HG03066 (cell line): ENCODE measurements at regions not wholly inside any gene's neighbourhood (a gene's known extent, or its start where the extent isn't known, plus 50 kb on each side); places are given as distances from the start of the nearest gene placed in this dataset.
"Not testable (repeated sequence)": the region's sequence is repeated elsewhere in the genome, so short reads cannot be mapped to it uniquely, and the experiment has no call there.

Experiments used
- ATAC-seq: cut with Tn5 transposase; IDR thresholded peaks from one replicate; pipeline ENCODE4 v1.9.1; 2021; ENCODE audit warnings: low read depth; ENCODE audit not compliant: unreplicated experiment

DNA sequence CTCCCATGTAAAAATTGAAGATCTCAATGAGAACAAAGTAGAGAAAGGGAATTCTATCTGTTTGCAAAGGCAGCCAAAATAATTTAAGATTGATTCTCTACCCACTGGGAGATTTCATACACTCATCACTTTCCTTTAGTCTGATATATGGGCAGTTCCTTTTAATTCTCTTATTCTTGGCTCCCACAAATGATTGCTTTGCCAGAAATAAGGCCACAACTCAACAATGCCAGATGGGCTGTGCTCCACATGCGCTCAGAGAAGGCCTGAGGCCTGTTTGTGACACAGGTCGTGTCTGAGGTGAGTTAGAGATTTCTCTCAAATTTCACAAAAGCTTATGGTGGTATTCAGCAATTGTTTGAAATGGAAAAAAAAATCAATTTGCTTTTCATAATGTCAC is 501.9 kb upstream of the SEMA3D start:
- ATAC-seq = no peak

DNA sequence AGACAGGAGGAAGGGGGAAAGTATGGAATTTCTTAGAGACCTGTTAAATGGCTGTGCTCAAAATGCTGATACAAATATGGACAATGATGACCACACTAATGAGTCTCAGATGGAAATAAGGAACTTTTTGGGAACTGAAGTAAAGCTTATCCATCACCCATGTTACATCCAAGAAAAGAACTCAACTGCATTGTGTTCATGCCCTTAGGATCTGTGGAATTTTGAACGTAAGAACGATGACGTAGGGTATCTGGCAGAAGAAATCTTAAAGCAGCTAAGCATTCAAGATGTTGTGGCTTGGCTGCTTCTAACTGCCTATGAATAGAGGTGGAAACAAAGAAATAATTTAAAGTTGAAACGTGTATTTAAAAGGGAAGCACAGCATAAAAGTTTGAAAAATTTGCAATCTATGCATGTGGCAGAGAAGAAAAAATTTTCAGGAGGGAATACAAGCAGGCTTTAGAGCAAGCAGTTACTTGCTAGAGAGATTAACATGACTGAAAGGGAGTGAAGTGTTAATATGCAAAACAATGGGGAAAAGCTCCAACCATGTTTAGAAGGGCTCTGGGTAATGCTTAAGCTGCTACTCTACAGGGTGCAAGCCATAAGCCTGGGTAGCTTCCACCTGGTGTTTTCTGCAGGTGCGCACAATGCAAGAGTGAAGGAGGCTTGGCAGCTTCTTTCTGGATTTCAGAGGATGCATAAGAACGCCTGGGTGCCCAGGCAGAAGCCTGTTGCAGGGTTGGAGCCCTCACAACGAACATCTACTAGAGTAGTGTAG is 499.7 kb upstream of the SEMA3D start:
- ATAC-seq = no peak

DNA sequence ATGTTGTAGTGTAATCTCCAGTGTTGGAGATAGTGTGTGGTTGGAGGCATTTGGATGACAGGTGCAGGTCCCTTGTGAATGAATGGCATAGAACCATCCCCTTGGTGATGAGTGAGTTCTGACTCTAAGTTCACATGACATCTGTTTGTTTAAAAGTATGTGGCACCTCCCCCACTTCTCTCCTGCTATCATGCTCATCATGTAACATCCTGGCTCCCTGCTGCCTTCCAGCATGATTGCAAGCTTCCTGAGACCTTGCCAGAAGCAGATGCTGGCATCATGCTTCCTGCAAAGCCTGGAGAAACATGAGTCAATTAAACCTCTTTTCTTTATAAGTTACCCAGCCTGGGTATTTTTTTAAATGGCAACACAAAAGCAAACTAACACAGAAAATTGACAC is 499.0 kb upstream of the SEMA3D start:
- ATAC-seq = no peak

DNA sequence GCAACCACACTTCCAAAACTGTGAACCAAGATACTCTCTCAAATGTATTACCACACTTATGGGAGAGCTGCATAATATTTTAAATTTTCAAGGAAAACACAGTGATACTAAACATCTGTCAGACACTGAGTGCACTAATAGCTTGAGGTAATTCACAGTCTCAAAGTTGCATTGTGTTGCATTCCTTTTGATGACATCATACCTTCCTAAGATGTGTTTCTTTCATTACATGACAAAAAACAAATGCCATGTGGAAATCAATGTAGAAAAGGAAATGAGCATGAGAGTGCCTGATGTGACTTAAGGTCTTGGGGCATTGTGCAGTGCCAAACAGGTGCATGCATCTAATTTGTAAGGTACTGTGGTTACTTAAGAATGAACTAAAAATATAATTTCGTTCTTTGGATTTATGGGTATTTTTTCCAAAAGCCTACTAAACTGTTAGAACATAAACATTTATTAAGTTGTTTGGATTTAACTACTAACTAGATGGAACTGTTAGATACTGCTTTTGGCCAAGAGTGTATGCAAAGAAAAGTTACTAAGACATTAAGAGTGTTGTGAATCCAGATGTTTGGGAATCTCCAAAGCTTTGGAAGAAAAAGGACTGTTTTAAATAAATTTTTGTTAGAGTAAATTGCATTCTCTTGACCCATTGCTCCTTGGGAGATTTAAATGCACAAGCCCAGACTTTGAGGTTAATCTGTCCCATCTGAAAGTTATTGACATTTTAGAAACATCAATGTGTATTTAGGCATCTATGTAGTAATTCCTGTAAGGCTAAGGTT is 496.2 kb upstream of the SEMA3D start:
- ATAC-seq = no peak

DNA sequence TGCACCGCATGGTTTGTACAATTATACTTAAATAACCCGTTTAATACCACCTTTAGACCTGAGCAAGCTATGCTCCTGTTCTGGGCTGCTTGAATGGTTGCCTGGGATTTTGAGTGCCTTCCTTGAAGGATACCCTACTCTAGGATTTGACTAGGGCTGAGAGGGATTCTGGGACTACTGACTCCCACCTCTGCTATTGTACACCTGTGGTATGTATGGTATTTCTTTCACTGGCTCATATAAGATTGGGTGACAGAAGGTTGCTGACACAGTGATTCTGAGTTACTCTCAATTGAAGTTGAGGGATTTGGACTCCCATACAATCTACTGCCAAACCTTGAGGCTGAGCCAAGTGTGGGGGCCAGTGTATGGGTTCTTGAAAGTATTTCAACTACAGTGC is 494.4 kb upstream of the SEMA3D start:
- ATAC-seq = no peak

DNA sequence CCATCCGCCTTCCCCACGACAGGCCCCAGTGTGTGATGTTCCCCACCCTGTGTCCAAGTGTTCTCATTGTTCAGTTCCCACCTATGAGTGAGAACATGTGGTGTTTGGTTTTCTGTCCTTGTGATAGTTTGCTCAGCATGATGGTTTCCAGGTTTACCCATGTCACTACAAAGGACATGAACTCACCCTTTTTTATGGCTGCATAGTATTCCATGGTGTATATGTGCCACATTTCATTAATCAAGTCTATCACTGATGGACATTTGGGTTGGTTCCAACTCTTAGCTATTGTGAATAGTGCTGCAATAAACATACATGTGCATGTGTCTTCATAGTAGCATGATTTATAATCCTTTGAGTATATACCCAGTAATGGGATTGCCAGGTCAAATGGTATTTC is 488.2 kb upstream of the SEMA3D start:
- ATAC-seq = not testable (repeated sequence)

DNA sequence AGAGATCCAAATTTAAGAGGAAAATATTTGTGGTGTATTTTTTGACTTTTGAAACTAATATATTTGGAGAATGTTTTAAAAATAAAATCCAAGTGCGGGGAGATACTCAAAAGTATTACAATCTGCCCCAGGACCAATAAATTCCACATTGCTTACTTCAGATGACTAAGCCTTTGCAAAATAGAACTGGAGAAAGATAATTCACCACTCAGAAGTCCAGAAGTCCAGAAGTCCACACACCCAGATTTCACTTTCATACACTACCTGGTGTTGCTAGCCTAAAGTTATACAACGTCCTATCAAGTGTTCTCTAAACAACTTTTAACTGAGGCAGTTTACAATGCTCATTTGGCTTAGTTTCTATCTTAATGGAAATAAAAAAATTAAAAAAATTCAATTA is 487.0 kb upstream of the SEMA3D start:
- no peak for ATAC-seq

DNA sequence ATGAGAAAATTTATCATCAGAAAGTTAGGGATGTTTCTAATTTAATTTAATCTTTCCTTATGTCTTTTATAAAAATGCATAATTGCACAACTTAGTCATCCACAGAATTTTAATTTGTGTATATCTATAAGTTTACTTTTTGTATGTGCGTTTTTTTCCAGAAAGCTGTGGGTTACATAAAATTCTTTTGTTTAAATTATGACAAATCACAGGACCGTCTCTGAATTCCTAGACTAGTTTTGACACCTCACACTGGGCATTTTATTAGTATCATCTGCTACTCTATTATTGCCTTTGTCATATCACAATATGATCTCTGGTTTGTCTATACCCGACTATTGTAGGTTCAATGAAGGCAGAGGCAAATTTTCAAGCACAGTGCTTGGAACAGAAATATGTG is 482.4 kb upstream of the SEMA3D start:
- ATAC-seq = no peak

DNA sequence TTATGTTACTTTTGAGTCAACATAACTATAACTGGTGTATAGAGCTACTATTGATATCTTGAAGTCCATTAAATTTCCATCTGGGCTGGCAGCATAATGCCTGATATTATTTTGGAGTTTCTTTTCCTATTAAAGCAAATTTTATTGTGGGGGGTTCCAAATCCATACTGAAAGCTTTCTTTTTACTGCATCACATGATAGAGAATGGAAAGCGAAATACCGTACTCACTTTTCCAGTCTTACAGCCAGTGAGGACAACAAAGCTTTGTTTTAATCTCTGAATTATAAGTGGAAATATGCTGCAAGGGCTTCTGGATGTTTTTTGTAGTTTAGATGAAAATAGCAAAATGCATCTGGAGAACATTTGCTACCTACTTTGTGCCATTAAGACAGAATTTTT is 477.5 kb upstream of the SEMA3D start:
- no peak for ATAC-seq

DNA sequence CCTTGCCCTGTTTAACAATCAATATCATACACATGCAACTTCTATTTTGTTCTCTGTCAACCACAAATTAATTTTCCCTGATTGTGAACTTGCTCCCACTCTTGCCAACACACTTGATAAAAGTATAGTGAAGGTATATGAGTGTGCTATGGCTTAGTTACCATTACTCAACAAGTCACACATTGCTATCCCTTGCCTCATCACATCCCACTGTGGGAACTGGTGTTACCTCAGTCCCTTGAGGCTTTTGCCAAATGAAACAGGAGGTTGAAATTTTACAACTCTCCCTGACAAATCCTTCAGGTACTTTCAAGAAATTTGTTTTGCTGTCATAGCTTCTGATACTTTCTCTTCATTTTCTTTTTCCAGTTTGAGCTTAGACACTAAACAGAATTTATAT is 472.5 kb upstream of the SEMA3D start:
- no peak for ATAC-seq

DNA sequence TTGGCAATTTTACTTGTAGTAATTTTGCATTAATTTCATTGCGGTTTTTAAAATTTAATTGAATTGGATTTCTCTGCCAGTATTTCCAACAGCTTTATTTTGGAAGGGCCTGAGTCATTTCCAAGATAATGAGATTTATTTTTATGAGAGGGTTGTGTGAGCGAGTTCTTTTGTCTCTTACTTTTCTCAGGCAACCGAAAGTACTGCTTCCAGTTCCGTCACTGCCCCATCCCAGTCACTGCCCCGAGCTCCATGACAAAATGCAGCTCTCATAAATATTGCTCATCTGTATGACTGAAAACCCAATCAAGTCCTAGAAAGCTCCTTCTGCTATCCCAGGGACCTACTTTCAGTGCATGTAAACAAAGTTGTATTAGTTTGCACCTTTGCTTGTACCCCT is 468.4 kb upstream of the SEMA3D start:
- no peak for ATAC-seq

DNA sequence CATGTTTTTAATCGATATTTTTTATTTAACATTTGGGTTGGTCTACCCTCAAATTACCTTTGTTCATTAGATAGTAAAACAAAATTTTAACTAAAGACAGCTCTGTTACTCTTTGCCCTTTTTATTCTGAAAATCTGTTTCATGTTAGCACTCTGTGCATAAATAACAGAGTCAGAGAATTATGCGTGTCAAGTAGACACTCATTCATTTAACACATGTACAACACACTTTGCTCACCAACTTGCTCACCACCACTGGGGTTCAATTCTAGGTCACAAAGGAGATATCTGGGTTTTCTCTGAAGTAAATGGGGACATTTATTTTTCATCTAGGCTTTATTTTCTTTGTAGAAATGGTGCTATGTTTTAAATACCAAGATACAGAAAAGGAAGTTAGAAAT is 457.4 kb upstream of the SEMA3D start:
- no peak for ATAC-seq

DNA sequence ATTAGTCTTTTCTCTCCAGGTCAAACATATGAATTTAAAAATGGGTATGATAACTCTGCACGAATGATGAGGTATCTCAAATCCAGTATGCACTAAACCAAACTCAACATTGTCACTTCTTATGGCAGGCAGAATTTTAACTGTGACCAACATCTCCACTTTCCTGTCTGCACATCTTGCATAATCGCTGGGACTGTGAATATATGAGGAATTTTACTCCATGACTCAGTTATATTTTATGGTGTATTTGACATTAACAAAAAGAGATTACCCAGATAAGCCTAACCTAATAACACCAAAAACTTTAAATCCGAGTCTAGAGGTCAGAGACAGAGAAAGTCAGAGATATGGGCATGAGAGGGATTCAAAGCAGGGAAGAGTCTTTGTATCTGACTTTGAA is 454.5 kb upstream of the SEMA3D start:
- no peak for ATAC-seq

DNA sequence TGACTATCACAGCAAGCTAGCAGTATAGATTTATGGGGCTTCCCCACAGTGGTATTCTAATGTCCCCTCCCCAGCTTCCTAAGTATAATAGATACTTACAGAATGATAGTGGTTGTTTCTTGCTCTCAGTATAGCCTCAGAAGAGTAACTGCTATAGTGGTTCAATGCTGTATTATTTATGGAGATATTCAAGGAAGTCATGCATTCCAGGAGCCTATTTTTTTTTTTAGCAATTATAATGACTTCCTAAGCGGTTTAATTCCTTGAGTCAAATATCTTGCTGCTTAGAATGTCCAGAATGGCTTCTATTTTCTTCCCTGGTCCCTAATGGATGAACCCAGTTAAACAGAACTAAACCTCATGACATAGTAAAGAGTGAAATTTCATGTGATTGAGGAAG is 451.5 kb upstream of the SEMA3D start:
- ATAC-seq = no peak

DNA sequence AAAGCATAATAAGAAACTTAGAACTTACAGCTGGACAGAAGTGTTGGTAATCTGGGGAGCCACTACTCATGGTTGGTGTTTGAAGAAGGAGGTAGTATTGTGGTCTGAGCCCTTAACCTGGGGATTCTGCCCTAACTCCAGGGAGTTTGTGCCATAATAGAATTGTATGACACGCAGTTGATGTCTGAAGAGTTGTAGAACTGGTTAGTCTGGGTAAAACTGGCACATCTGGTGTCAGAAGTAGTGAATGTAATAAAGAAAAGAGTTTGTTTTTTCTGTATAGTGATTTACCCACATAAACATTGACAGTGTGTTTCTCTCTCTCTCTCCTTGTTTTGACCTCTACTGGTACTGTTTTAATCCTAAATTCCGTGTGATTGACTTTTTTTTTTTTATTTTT is 448.1 kb upstream of the SEMA3D start:
- ATAC-seq = no peak

DNA sequence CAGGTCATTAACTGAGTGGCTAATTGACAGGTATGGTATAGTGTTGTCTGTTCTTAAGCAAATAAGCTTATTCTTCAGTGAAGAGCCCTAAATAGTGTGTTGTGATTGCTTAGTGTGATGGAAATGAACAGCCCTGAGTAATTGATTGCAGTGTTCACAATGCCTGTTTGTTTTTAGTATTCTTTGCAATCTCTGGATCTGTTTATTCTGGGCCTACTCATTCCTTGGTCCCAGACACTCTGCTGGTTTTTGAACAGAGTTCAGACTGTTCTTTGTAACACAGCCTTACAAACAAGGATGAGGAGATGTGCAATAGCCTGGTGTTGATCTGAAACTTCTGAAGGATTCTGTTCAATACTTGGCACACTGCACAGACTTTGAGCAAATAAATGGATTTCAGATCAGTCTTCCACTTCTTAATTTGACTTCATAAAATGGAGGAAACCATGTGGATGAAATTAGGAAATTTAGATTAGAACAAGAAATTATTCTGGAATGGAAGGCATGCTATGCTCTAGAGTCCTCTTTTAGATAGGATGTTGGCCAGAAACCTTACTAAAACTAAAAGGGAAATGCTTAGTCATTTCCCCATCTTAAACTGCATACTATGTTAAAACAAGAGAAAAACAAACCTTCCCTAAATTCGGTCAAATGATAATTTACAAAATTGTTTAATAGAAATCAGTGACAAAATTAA is 444.2 kb upstream of the SEMA3D start:
- no peak for ATAC-seq

DNA sequence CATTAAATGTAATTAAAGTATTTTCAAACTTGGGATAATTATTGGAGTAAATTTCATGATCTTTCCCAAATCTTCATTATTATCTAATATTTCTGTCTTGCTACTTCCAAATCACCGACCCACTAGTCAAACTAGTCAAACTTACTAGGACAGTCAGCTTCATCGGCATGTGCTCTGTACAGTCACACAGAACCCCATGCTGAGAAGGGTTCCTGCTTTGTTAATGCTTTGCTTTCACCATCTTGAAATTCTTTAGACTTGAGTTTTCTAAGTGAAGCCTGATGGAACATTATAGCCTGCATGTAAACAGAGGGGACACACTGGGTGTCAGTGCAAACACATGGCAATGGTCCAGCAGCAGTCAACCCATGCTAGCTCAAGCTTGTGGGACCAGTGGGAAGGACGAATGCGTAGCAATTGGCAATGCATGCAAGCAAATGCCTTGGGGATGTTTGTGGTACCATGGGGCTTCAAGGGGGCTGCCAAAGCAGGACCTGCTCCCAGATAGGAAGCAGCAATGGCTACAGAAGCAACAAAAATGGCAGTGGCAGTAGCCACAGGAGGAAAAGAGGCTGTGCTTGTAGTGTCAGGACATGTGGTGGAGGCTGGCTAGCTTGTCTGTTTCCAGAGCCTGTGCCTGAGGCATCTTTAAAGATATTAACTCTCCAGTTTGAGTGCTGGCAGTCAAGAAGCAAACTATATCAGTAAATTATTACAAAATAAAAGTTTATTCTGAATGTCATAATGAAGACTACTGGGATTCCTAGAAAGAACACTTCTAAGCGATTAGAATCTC is 441.1 kb upstream of the SEMA3D start:
- ATAC-seq = no peak

DNA sequence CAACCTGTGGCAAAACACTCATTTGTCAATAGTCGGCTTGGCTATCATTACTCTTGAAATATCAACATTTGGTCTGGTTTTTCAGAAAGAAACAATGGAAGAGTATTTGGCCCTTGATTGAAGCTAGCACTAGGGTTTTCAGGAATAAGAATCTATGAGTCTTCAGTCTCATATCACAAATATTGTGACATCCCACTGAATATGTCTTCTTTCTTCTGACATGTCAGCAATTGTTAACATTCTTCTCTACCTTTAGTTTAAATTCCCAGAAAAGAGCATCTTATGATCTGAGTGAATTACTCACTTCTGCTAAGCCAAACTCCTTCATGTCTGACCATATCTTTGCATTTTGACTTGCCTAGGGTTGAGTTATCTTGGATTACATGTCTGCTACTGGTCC is 435.2 kb upstream of the SEMA3D start:
- ATAC-seq = no peak

DNA sequence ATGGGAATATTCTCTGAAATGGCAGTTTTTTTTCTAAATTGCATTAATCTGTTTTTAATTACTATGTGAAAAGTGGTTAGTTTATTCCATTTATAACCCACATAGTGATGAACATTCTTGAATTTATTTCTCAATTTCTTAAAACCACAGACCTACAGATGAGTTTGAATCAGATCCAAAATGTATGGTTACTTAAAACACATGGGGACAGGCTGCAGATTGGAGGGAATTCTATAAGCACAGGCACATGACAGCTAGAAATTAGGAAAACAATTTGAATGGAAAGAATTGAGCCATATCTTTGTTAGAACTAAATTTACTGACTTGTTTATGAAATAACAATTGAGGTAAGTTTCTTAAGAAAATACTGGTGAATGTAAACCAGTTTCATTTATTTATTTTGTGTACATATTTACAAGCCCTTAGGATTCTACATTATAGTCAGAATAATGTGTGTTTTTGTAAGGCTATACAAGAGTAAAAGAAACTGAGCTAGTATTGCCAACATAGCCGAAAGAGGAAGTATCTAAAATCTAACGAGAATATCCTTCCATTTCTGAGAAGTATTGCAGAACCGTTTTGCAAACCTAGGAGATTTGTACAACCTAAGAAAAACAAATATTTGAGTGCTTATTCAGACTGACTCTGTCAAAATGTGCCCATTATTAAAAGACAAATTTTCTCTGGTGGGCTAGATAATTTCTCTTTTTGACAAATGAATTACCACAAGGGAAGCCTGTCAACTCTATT is 434.3 kb upstream of the SEMA3D start:
- no peak for ATAC-seq

DNA sequence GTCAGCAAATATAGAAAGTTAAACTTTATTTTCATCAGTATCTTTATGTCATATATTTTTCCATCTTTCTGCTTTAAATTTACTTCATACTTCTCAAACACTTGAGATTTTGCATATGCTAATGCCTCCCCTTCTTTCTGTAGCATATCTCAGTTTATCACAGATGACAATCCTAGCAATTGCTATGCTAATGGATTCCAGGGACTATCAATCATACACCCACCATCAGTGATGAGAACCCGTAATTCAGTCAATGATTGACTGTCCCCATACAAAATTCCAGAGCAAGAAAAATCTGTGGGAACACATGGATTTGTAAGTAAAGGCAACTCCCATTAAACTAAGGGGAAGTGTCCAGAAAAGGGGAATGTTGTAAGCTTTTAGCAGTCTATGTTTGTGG is 432.4 kb upstream of the SEMA3D start:
- ATAC-seq = no peak
